HepG2 (cell line): ENCODE measurements at regions not wholly inside any gene's neighbourhood (a gene's known extent, or its start where the extent isn't known, plus 50 kb on each side); places are given as distances from the start of the nearest gene placed in this dataset.

Experiments
- ATAC-seq: fragments of 200-7000 bp; cut with Tn5 transposase; 3 replicates; pipeline ENCODE4 v1.9.1; 2020; ENCODE audit warnings: mild to moderate bottlenecking, moderate library complexity
- BruUV-seq: library from RNA; stranded (reverse); fragments of 400-500 nt; replicated peaks from 2 replicates; lab custom pipeline; 2021; lab: Mats Ljungman, UMichigan
- CTCF ChIA-PET: fragments of 300-600 bp; formaldehyde crosslinking; extraction: SDS; loops from one replicate; lab custom pipeline; 2021; ENCODE audit warnings: low total read pairs, inconsistent platforms, low intra/inter-chr PET ratio; lab: Yijun Ruan, JAX
- POLR2A ChIA-PET: fragments of 350-600 bp; sonication (Branson Sonifier 250); formaldehyde crosslinking; loops from one replicate; lab custom pipeline; 2020; ENCODE audit warnings: antibody characterized with exemption, inconsistent platforms; lab: Yijun Ruan, JAX
- DNase-seq: peaks from one replicate; pipeline ENCODE4 v3.0.0-alpha.2; 2015; ENCODE audit warnings: low spot score
- FAIRE-seq: peaks from 3 replicates; lab custom pipeline; 2011; peaks lifted over from hg19 to GRCh38; lab: Jason Lieb, UNC
- H2AFZ ChIP-seq: one replicate; pipeline ENCODE4 v1.6.1; 2011; ENCODE audit warnings: low read length, inconsistent platforms
- H3K27ac ChIP-seq: fragments of 300-600 bp; 3 replicates; pipeline ENCODE4 v1.8.0; 2011; ENCODE audit warnings: mixed run types, mild to moderate bottlenecking, mixed read lengths, low read length, inconsistent platforms; ENCODE audit not compliant: insufficient read depth; ENCODE audit errors: extremely low read length
- H3K27me3 ChIP-seq, 2 experiments: fragments of 200-600 bp in 1 of 2; 2 replicates in 1 of 2; 3 replicates in 1 of 2; pipeline versions ENCODE4 v1.6.0 to v1.8.0; 2011; ENCODE audit warnings: low read length in 2 of 2, mild to moderate bottlenecking in 2 of 2, moderate library complexity in 2 of 2, inconsistent platforms in 1 of 2; ENCODE audit not compliant: insufficient read depth in 2 of 2, control insufficient read depth in 1 of 2
- H3K36me3 ChIP-seq, 2 experiments: fragments of 200-600 bp in 1 of 2; replicated peaks in 1 of 2; 2 replicates in 1 of 2; 3 replicates in 1 of 2; pipeline versions ENCODE4 v1.5.1 to v1.8.0; 2011; ENCODE audit warnings: low read length in 2 of 2, inconsistent platforms in 1 of 2; ENCODE audit not compliant: insufficient read depth in 2 of 2, control insufficient read depth in 1 of 2
- H3K4me1 ChIP-seq: 2 replicates; pipeline ENCODE4 v1.5.1; 2012; ENCODE audit warnings: low read length, inconsistent platforms; ENCODE audit not compliant: insufficient read depth
- H3K4me2 ChIP-seq: 2 replicates; pipeline ENCODE4 v1.6.0; 2011; ENCODE audit warnings: low read depth, low read length, inconsistent platforms
- H3K4me3 ChIP-seq, 3 experiments: fragments of 200-600 bp in 1 of 3; sonication (generic), shearing (Covaris generic) in 1 of 3; replicated peaks in 1 of 3; 2 replicates each; pipeline ENCODE4 v1.5.1; 2011 to 2016; ENCODE audit warnings: low read length in 3 of 3, inconsistent platforms in 2 of 3, low read depth in 2 of 3, mild to moderate bottlenecking in 2 of 3, control low read depth in 1 of 3, mixed read lengths in 1 of 3; ENCODE audit not compliant: insufficient read depth in 1 of 3
- H3K79me2 ChIP-seq: one replicate; pipeline ENCODE4 v1.6.1; 2011; ENCODE audit warnings: low read length, inconsistent platforms; ENCODE audit not compliant: insufficient read depth
- H3K9ac ChIP-seq: 2 replicates; pipeline ENCODE4 v1.6.0; 2011; ENCODE audit warnings: mild to moderate bottlenecking, low read depth, low read length, inconsistent platforms; ENCODE audit not compliant: insufficient read depth
- H3K9me3 ChIP-seq: 2 replicates; pipeline ENCODE4 v1.5.1; 2012; ENCODE audit warnings: mild to moderate bottlenecking, low read length
- H4K20me1 ChIP-seq: 2 replicates; pipeline ENCODE4 v1.6.0; 2011; ENCODE audit warnings: inconsistent platforms, mild to moderate bottlenecking, low read length, moderate library complexity; ENCODE audit not compliant: insufficient read depth
- BCLAF1 ChIP-seq: fragments of 450-650 bp; IDR thresholded peaks from 2 replicates; pipeline ENCODE4 v1.6.1; 2017; ENCODE audit warnings: mild to moderate bottlenecking
- HDAC6 ChIP-seq: fragments of 200-600 bp; sonication (generic); IDR thresholded peaks from 2 replicates; pipeline ENCODE4 v1.7.0; 2017; ENCODE audit warnings: mild to moderate bottlenecking, antibody characterized with exemption, low read length, low read depth
- HNF4G ChIP-seq, 2 experiments: sonication (generic) in 1 of 2; formaldehyde crosslinking in 1 of 2; IDR thresholded peaks; 2 replicates each; pipeline versions ENCODE4 v1.4.0 to v1.6.1; 2011 to 2020; ENCODE audit warnings: borderline replicate concordance in 2 of 2, low read depth in 2 of 2, mild to moderate bottlenecking in 2 of 2, low read length in 1 of 2, missing genetic modification reagents in 1 of 2, moderate library complexity in 1 of 2
- HNRNPL ChIP-seq: fragments of 200-400 bp; formaldehyde crosslinking; IDR thresholded peaks from 2 replicates; pipeline ENCODE4 v1.6.1; 2017; ENCODE audit warnings: mild to moderate bottlenecking, low read depth, low read length
- PTBP1 ChIP-seq: fragments of 200-400 bp; formaldehyde crosslinking; IDR thresholded peaks from 2 replicates; pipeline ENCODE4 v1.6.1; 2018; ENCODE audit warnings: low read length, low read depth; ENCODE audit not compliant: poor library complexity, severe bottlenecking
- RARG ChIP-seq: sonication (generic); formaldehyde crosslinking; IDR thresholded peaks from 2 replicates; pipeline ENCODE4 v1.4.0; 2020; ENCODE audit warnings: low read depth, mild to moderate bottlenecking, missing genetic modification reagents
- RXRA ChIP-seq: sonication (generic); formaldehyde crosslinking; IDR thresholded peaks from 2 replicates; pipeline ENCODE4 v1.5.1; 2020; ENCODE audit warnings: missing genetic modification reagents
- UBTF ChIP-seq: sonication (generic); formaldehyde crosslinking; IDR thresholded peaks from 2 replicates; pipeline ENCODE4 v1.4.0; 2020; ENCODE audit warnings: mild to moderate bottlenecking, missing genetic modification reagents
- ZNF512B ChIP-seq: sonication (generic); formaldehyde crosslinking; IDR thresholded peaks from 2 replicates; pipeline ENCODE4 v1.5.1; 2020; ENCODE audit warnings: missing genetic modification reagents, mild to moderate bottlenecking, borderline replicate concordance
- ZNF670 ChIP-seq: sonication (generic); formaldehyde crosslinking; IDR thresholded peaks from 2 replicates; pipeline ENCODE4 v1.8.0; 2022; ENCODE audit warnings: mild to moderate bottlenecking, missing genetic modification reagents, borderline replicate concordance
- ZNF891 ChIP-seq: sonication (generic); formaldehyde crosslinking; IDR thresholded peaks from 2 replicates; pipeline ENCODE4 v1.5.0; 2020; ENCODE audit warnings: mild to moderate bottlenecking, missing genetic modification reagents
- WGBS: methylation state at CpG from one replicate; pipeline ENCODE4 v1.1.6; 2017; ENCODE audit warnings: low lambda C conversion rate; 5-methylcytosine and 5-hydroxymethylcytosine counted together
- in situ Hi-C: cut with HindIII; loops from 2 replicates; pipeline ENCODE4 v1.10.0; 2017; ENCODE audit warnings: low pct_unique_long_range_greater_than_20kb; ENCODE audit not compliant: extremely low pct_ligation_motif_present
- intact Hi-C: fragments of 100-400 bp; cut with micrococcal nuclease; formaldehyde crosslinking; loops from one replicate; pipeline ENCODE4 v1.10.0; 2022; ENCODE audit not compliant: unreplicated experiment
- TF ChIP-seq, protein P1 (sequence below): sonication (generic); formaldehyde crosslinking; IDR thresholded peaks from 2 replicates; pipeline ENCODE4 v1.8.0; 2022; ENCODE audit warnings: mild to moderate bottlenecking, missing genetic modification reagents; ENCODE audit not compliant: insufficient replicate concordance
- TF ChIP-seq, protein P2 (sequence below): sonication (generic); formaldehyde crosslinking; IDR thresholded peaks from 2 replicates; pipeline ENCODE4 v1.4.0; 2020; ENCODE audit warnings: missing genetic modification reagents

DNA sequence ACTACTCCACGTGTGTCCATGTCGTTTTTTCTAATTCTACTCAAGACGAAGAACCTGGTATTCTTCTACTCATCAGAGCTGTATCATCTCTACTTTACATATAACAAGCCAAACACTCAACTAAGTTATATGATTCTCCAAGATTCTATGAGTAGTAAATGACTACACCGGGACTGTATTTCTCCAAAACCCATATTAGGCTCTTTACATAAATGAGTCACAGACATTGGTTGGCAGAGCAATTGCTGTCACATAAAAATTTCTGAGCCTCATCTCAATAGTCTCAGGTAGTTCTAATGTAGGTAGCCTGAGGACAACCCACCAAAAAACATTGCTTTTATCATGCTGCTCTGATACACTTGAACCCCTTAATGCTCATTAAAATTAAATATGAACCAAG, 1092.3 kb upstream of the NXPH2 start:
- H3K36me3 ChIP-seq = no peaks in the 10 kb centered on the region
- no peak overlapping the region for H3K4me2 ChIP-seq
- H3K79me2 ChIP-seq = no peaks in the 10 kb centered on the region
- DNase-seq = no peak
- H3K27ac ChIP-seq = no peak overlapping the region
- no peak overlapping the region for H3K4me3 ChIP-seq
- ChIA-PET CTCF (no interaction called here), POLR2A (no interaction called here)
- intact Hi-C loops (no loop called here), in situ Hi-C loops (no loop called here)
- H3K9me3 ChIP-seq = no peaks in the 10 kb centered on the region
- H3K9ac ChIP-seq = no peak overlapping the region
- FAIRE-seq = no peak
- no peaks in the 10 kb centered on the region for H4K20me1 ChIP-seq
- 3% methylated on average over 4 of the region's 4 CpGs for WGBS
- no peak for ATAC-seq
- H3K4me1 ChIP-seq = no peaks in the 10 kb centered on the region
- H3K27me3 ChIP-seq = no peaks in the 10 kb centered on the region
- no peak overlapping the region for H2AFZ ChIP-seq
- no TSS peak for BruUV-seq
- no peak for TF ChIP-seq HNF4G (IDR thresholded peaks at IDR 0.05; ENCODE audit: borderline replicate concordance, low read depth, low read length)
- no peak for TF ChIP-seq HNF4G (CRISPR knock-in tag; IDR thresholded peaks at IDR 0.05; ENCODE audit: borderline replicate concordance, low read depth)
- no peak for TF ChIP-seq ZNF670 (CRISPR knock-in tag)
- TF ChIP-seq RARG (CRISPR knock-in tag) = no peak
- TF ChIP-seq ZNF512B (CRISPR knock-in tag) = no peak
- no peak for TF ChIP-seq BCLAF1
- TF ChIP-seq RXRA = no peak
- TF ChIP-seq, protein P1, sequence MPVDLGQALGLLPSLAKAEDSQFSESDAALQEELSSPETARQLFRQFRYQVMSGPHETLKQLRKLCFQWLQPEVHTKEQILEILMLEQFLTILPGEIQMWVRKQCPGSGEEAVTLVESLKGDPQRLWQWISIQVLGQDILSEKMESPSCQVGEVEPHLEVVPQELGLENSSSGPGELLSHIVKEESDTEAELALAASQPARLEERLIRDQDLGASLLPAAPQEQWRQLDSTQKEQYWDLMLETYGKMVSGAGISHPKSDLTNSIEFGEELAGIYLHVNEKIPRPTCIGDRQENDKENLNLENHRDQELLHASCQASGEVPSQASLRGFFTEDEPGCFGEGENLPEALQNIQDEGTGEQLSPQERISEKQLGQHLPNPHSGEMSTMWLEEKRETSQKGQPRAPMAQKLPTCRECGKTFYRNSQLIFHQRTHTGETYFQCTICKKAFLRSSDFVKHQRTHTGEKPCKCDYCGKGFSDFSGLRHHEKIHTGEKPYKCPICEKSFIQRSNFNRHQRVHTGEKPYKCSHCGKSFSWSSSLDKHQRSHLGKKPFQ (CRISPR knock-in tag) = no peak
- no peak for TF ChIP-seq HNRNPL
- no peak for TF ChIP-seq UBTF (CRISPR knock-in tag)
- TF ChIP-seq PTBP1 = no peak
- TF ChIP-seq, protein P2, sequence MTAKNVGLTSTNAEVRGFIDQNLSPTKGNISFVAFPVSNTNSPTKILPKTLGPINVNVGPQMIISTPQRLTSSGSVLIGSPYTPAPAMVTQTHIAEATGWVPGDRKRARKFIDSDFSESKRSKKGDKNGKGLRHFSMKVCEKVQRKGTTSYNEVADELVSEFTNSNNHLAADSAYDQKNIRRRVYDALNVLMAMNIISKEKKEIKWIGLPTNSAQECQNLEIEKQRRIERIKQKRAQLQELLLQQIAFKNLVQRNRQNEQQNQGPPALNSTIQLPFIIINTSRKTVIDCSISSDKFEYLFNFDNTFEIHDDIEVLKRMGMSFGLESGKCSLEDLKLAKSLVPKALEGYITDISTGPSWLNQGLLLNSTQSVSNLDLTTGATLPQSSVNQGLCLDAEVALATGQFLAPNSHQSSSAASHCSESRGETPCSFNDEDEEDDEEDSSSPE (CRISPR knock-in tag) = no peak
- no peak for TF ChIP-seq ZNF891 (CRISPR knock-in tag)
- no peak for TF ChIP-seq HDAC6
